Posterior vena cava (tissue), 2 donors: ENCODE measurements at regions not wholly inside any gene's neighbourhood (a gene's known extent, or its start where the extent isn't known, plus 50 kb on each side); places are given as distances from the start of the nearest gene placed in this dataset.

Experiments used
- DNase-seq: peaks from one replicate; pipeline ENCODE4 v3.0.0-alpha.2; 2020; ENCODE audit warnings: low spot score
- intact Hi-C, 2 donors: fragments of 100-400 bp; cut with DNase I; formaldehyde crosslinking; loops; one replicate each; pipeline versions ENCODE4 v1.14.1 to v1.14.2; 2022 to 2023
- donor health status: DM: yes; HTN: yes; CAD: no.
- donor health status: DM: yes; HTN: yes; CAD: no.

- DNase-seq = no peak
- intact Hi-C loops = no loop called here
Measured at GRCh38 chr10:78150756-78151155, 117.1 kb downstream of the RPS24 start.

- intact Hi-C loops = no loop called here
Measured at GRCh38 chr10:78155722-78156121, 122.1 kb downstream of the RPS24 start.

DNA sequence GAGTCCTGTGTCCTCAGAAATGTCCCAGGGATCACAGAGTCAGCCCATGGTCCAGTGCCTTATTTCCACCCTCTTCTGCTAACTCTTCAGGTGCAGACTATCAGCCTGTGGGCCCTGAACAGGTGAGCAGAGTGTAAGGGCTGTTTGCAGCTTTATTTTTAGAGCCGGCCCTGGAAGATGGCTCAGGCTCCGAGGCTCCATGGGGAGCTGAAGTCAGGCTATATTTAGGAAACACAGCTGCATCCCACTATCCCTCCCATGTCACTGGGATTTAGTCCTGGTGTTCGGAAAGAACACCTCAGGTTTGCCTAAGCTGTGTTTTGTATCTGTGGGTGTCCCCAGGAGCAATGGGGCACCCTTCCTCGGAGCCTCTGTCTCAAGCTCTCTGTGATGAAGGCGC is 126.9 kb downstream of the RPS24 start:
- DNase-seq = no peak
- intact Hi-C loops = loop anchor here in 1 of 2 donors (10.0 kb wide), 1 partner anchor 1934 kb away; no protein-coding TSS in a partner anchor

More at GRCh38 chr10:78155722-78156121, 122.1 kb downstream of the RPS24 start:
- DNase-seq = no peak

- no peak for DNase-seq
- intact Hi-C loops = loop anchor here in 1 of 2 donors (10.0 kb wide), 1 partner anchor 1932 kb away; no protein-coding TSS in a partner anchor
Measured at GRCh38 chr10:78162853-78163252, 129.2 kb downstream of the RPS24 start.

GRCh38 chr10:78164702-78165101 is 131.0 kb downstream of the RPS24 start:
- intact Hi-C loops = loop anchor here in 1 of 2 donors (10.0 kb wide), 1 partner anchor 1930 kb away; no protein-coding TSS in a partner anchor
- no peak for DNase-seq

GRCh38 chr10:78165172-78165571 is 131.5 kb downstream of the RPS24 start:
- intact Hi-C loops = loop anchor here in 1 of 2 donors (10.0 kb wide), 1 partner anchor 1930 kb away; no protein-coding TSS in a partner anchor

GRCh38 chr10:78165617-78166016 is 132.0 kb downstream of the RPS24 start:
- intact Hi-C loops = loop anchor here in 1 of 2 donors (10.0 kb wide), 1 partner anchor 1929 kb away; no protein-coding TSS in a partner anchor
- no peak for DNase-seq

More at GRCh38 chr10:78165172-78165571, 131.5 kb downstream of the RPS24 start:
- DNase-seq = no peak

DNA sequence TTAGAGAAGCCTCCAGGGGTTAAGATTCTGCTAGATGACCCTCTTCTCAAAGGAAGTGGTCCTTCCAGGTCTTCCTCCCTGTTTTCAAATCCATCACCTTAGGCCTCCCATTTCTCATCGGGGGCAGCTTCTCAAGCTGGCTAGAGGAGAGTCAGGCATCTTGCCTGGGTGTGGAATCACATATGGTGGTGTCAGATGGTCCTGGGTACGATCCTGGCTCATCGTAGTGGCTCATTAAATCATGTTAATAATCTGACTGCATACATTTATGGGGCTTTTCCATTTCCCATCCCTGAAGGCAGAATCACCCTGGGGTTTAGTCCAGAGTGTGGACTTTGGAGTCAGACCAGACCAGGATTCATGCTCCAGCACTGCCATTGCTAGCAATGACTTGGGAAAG is 132.6 kb downstream of the RPS24 start:
- no peak for DNase-seq
- intact Hi-C loops = loop anchor here in 1 of 2 donors (10.0 kb wide), 1 partner anchor 1929 kb away; no protein-coding TSS in a partner anchor

- intact Hi-C loops = loop anchor here in 1 of 2 donors (10.0 kb wide), 1 partner anchor 1926 kb away; no protein-coding TSS in a partner anchor
- no peak for DNase-seq
Measured at GRCh38 chr10:78169214-78169613, 135.6 kb downstream of the RPS24 start.

GRCh38 chr10:78170026-78170475 is 136.4 kb downstream of the RPS24 start:
- intact Hi-C loops = no loop called here
- no peak for DNase-seq

- no peak for DNase-seq
- intact Hi-C loops = no loop called here
Measured at GRCh38 chr10:78171633-78172400, 138.2 kb downstream of the RPS24 start.

GRCh38 chr10:78173360-78174015 is 139.8 kb downstream of the RPS24 start:
- intact Hi-C loops = no loop called here
- no peak for DNase-seq

GRCh38 chr10:78175444-78176015 is 141.9 kb downstream of the RPS24 start:
- intact Hi-C loops = loop anchor here in 1 of 2 donors (5.0 kb wide), 1 partner anchor 412 kb away; no protein-coding TSS in a partner anchor
- no peak for DNase-seq

DNA sequence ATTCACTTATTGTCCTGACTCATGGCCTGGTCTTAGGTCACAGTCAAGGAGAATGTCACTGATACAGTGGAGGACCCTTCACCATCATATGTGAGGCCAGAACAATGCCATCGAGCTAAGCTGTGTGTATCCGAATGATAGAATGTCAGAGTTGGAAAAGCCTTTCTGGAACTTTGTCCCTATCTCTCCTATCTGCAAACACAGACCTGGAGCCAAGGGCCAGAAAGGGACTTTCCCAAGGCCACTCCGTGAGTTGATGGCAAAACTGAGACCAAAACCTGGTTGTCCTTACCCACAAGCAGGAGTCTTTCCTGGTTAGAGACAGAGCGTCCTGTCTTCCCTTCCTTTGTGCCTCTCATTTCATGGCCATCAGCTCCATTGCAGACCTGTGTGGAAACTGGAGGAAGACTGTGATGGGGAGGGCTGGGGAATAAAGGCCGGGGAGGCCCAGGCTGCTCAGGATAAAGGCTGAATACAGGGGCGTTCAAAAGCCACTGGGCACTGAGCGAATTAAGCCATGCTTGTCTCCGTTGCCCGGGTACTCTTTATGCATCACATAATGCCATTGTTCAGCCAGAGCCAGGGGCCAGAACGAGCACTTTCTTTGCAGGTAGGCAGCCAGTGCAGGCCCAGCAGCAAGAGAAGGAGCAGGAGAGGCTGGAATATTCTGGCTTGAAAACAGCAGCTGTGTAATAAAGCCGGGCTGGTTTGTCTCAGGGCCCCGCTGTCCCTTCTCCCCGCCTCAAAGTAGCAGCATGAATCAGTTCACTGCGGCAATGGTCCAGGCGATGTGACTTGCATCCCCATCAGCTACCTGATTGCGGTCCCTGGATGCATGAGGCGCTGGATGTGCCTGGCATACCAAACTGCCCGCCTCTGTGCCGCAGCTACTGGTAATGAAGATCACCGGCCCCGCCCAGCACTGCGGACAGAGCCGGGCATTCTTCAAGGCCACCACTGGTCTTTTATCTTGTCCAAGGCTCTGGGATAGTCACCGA is 143.0 kb downstream of the RPS24 start:
- intact Hi-C loops = loop anchor here in 1 of 2 donors (5.0 kb wide), 1 partner anchor 411 kb away; no protein-coding TSS in a partner anchor

DNA sequence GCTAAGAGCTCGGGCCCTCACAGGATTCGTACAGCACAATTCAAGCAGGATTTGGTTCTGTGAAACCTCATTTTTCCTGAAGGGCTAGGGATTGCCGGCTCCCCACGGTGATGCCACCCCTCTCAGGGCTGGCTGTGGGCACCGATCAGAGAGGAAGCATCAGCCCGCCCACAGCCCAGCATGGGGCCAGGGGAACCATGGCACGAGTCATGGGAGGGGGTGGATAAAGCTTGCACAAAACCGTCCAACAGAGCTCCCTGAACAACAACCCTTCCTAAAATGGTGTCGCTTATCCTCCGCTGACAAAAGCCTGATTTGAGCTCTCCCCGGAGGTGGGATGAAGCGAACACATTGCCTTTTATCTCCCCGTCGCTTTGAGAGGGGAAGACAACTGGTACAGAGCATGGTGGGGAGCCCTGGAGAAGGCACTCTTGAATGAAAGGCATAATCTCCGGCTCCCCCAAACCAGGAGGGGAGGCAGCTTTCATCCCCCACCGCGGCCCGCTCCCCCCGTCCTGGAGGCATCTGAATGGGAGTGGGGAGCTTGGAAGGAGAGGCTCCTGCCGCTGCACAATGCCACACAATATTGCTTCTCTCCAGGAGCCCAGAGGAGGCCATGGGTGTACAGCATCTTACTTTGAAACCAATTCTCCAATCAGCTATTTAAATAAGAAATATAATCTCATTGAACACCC is 144.0 kb downstream of the RPS24 start:
- intact Hi-C loops = loop anchor here in 1 of 2 donors (5.0 kb wide), 1 partner anchor 410 kb away; no protein-coding TSS in a partner anchor
- DNase-seq = no peak

More for the DNA sequence above, 143.0 kb downstream of the RPS24 start:
- DNase-seq = no peak

DNA sequence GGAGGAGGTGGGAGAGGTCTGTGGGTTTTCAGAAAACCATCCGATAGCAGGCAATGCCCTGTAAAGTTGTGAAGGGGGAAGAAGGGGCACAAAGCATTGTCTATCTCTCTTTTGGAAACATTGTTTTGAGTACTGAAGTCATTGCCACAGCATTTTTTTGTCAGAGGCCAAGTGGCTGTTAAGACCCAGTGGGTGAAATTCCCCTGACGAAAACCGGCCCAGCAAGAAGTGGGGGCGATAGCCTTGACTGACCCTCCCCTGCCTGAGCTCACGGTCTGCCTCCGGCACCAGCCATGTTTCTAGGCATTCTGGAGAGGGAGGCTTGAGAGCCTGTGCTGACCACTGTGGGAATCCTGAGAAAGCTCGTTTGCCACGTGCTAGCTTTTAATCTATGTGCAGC is 144.7 kb downstream of the RPS24 start:
- no peak for DNase-seq
- intact Hi-C loops = loop anchor here in 1 of 2 donors (5.0 kb wide), 1 partner anchor 409 kb away; no protein-coding TSS in a partner anchor

- intact Hi-C loops = loop anchor here in 1 of 2 donors (5.0 kb wide), 1 partner anchor 408 kb away; no protein-coding TSS in a partner anchor
- DNase-seq = no peak
Measured at GRCh38 chr10:78178940-78179339, 145.3 kb downstream of the RPS24 start.
